T-helper 2 cell treated with Interferon-gamma antibody and Interleukin-4, amounts not matched to agents 100 ng/mL and 5 ng/mL, for 36 hours (primary cell): ENCODE measurements at regions not wholly inside any gene's neighbourhood (a gene's known extent, or its start where the extent isn't known, plus 50 kb on each side); places are given as distances from the start of the nearest gene placed in this dataset.

Experiments used
- intact Hi-C: fragments of 100-400 bp; cut with micrococcal nuclease; formaldehyde crosslinking; loops from one replicate; pipeline ENCODE4 v1.15.1; 2023

GRCh38 chr7:12783421-12784095, 96.1 kb downstream of the ARL4A start:
- intact Hi-C loops: no loop called here

GRCh38 chr7:12785473-12785872, 98.0 kb downstream of the ARL4A start:
- intact Hi-C loops: no loop called here

- intact Hi-C loops: no loop called here
Measured at GRCh38 chr7:12786494-12786893, 99.1 kb downstream of the ARL4A start.

- intact Hi-C loops: no loop called here
Measured at GRCh38 chr7:12788171-12788570, 100.7 kb downstream of the ARL4A start.

- intact Hi-C loops: no loop called here
Measured at GRCh38 chr7:12788591-12788990, 101.2 kb downstream of the ARL4A start.

- intact Hi-C loops: loop anchor here (5.0 kb wide), 1 partner anchor 108 kb away; the partner anchor contains the start of gene ARL4A
Measured at GRCh38 chr7:12794722-12795302, 107.4 kb downstream of the ARL4A start.

- intact Hi-C loops: loop anchor here (5.0 kb wide), 1 partner anchor 109 kb away; the partner anchor contains the start of gene ARL4A
Measured at GRCh38 chr7:12796397-12797127, 109.1 kb downstream of the ARL4A start.

GRCh38 chr7:12800486-12800885, 113.1 kb downstream of the ARL4A start:
- intact Hi-C loops: no loop called here

- intact Hi-C loops: no loop called here
Measured at GRCh38 chr7:12801107-12801506, 113.7 kb downstream of the ARL4A start.

- intact Hi-C loops: no loop called here
Measured at GRCh38 chr7:12802070-12802469, 114.6 kb downstream of the ARL4A start.

GRCh38 chr7:12803542-12803941, 116.1 kb downstream of the ARL4A start:
- intact Hi-C loops: no loop called here

- intact Hi-C loops: no loop called here
Measured at GRCh38 chr7:12805518-12805928, 118.1 kb downstream of the ARL4A start.

- intact Hi-C loops: no loop called here
Measured at GRCh38 chr7:12805957-12806356, 118.5 kb downstream of the ARL4A start.

GRCh38 chr7:12809476-12809875, 122.0 kb downstream of the ARL4A start:
- intact Hi-C loops: no loop called here

- intact Hi-C loops: no loop called here
Measured at GRCh38 chr7:12812111-12812510, 124.7 kb downstream of the ARL4A start.

- intact Hi-C loops: no loop called here
Measured at GRCh38 chr7:12814107-12814506, 126.7 kb downstream of the ARL4A start.

GRCh38 chr7:12814828-12815227, 127.4 kb downstream of the ARL4A start:
- intact Hi-C loops: loop anchor here (5.0 kb wide), 1 partner anchor 128 kb away; the partner anchor contains the start of gene ARL4A

GRCh38 chr7:12815426-12815825, 128.0 kb downstream of the ARL4A start:
- intact Hi-C loops: loop anchor here (5.0 kb wide), 1 partner anchor 128 kb away; the partner anchor contains the start of gene ARL4A

- intact Hi-C loops: loop anchor here (5.0 kb wide), 1 partner anchor 129 kb away; the partner anchor contains the start of gene ARL4A
Measured at GRCh38 chr7:12815871-12816270, 128.4 kb downstream of the ARL4A start.

- intact Hi-C loops: no loop called here
Measured at GRCh38 chr7:12820777-12821176, 133.3 kb downstream of the ARL4A start.

- intact Hi-C loops: no loop called here
Measured at GRCh38 chr7:12821746-12822145, 134.3 kb downstream of the ARL4A start.

GRCh38 chr7:12826079-12826478, 138.6 kb downstream of the ARL4A start:
- intact Hi-C loops: no loop called here
